ENCODE measurements at regions not wholly inside any gene's neighbourhood (a gene's known extent, or its start where the extent isn't known, plus 50 kb on each side); places are given as distances from the start of the nearest gene placed in this dataset.

GRCh38 chr22:49113758-49114157, 713.9 kb downstream of the BRD1 start:
- DNase-seq, result no peak

- no peak for DNase-seq
Measured at GRCh38 chr22:49112661-49113626, 714.7 kb downstream of the BRD1 start.

GRCh38 chr22:49112176-49112575, 715.5 kb downstream of the BRD1 start:
- no peak for DNase-seq

GRCh38 chr22:49111085-49111484, 716.6 kb downstream of the BRD1 start:
- no peak for DNase-seq

GRCh38 chr22:49108636-49109315, 718.9 kb downstream of the BRD1 start:
- no peak for DNase-seq

- no peak for DNase-seq
Measured at GRCh38 chr22:49107961-49108530, 719.6 kb downstream of the BRD1 start.

DNA sequence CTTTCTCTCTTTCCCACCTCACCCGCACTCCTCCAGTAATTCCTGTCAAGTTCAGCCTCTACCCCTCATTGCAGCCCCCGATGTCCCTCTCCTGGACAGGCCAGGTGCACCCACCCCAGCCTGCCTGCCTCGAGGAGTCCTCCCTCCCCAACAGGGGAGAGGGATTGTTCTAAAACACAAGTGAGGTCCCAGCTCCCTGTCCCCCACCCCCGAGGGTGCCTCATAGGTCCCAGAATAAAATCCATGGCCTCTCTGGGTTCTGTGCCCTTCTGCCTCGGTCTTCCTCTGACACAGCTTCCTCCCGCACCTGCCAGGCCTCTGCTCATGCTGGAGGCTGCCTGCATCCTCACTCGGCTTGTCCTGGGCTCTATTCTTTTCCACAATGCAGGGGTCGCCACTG, 720.1 kb downstream of the BRD1 start:
- no peak for DNase-seq

GRCh38 chr22:49106842-49107152, 720.9 kb downstream of the BRD1 start:
- DNase-seq, result no peak

GRCh38 chr22:49106096-49106841, 721.4 kb downstream of the BRD1 start:
- DNase-seq, result no peak

DNA sequence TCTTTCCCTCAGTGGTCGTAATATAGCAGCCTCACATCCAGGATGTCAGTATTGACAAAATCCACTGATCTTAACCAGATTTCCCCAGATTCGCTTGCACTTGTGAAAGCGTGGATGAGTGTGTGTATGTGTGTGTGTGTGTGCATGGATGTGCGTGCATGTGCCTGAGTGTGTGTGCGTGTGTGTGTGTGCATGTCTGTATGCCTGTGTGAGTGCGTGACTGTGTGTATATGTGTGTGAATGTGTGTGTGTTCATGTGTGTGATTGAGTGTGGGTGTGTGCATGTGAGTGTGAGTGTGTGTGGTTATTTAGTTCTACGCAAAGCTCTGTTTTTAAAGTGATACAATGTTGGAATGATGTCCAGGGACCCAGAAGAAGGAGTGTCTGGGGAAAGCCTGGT, 723.2 kb downstream of the BRD1 start:
- no peak for DNase-seq

GRCh38 chr22:49103314-49104059, 724.2 kb downstream of the BRD1 start:
- no peak for DNase-seq

DNA sequence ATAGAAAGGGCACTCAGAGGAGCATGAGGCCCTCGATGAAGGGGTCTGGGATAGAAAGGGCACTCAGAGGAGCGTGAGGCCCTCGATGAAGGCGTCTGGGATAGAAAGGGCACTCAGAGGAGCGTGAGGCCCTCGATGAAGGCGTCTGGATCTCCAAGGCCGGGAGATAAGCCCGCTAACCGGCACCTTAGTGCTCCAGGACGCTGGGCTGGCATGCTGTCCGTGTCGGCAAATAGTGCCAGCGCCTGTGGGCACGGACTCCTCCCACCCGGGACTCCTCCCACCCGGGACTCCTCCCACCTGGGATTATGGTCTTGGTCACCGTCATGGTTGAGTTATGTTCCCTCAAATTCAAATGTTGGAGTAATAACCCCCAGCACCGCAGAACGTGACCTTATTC, 725.3 kb downstream of the BRD1 start:
- DNase-seq, result no peak

- DNase-seq, result no peak
Measured at GRCh38 chr22:49101873-49102272, 725.8 kb downstream of the BRD1 start.

- no peak for DNase-seq
Measured at GRCh38 chr22:49101225-49101624, 726.4 kb downstream of the BRD1 start.

- DNase-seq, result no peak
Measured at GRCh38 chr22:49100773-49101172, 726.9 kb downstream of the BRD1 start.

DNA sequence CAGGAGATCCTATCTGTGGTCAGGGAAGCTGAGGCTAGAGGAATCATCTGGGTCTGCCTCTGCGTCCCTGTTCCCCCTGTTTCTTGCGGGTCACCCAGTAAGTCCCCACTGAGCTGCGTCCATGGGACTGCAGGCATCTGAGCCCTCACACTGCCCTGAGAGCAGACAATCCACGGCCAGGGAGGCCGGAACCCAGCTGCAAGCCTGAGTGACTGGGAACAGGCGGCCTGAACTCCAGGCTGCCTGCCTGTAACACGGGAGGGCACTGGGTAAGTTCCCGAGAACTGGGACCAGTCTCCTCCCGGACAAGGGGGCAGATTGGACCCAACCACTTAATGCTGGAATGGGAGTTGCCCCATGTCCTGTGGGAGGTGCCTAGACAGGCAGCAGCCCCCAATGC, 727.4 kb downstream of the BRD1 start:
- no peak for DNase-seq

DNA sequence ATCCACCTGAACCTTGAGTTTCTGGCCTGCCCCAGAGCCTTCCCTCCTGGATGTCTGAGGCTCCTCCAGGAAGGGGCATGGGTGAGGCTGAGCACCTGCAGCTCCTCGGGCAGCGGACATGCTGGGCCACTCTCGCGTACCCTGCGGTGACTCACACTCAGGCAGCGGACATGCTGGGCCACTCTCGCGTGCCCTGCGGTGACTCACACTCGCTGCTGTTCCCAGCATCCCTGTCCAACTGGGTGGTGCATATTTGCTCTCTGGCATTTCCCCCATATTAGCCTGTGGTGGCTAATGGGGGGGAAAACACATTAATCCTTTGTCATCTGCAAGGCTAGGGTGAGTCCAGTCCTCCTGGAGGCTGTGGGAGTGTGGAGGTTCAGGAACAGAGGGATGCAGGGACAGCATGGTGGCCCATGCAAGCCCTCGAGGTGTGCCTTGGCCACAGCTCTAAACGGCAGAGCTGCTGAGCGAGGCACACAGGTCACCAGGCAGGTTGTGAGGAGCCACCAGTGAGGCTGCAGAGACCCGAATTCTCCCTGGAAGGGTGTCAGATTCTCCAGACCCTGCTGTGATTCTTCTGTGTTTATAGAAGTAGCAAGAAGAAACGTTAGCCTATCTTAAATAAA, 728.1 kb downstream of the BRD1 start:
- no peak for DNase-seq

- no peak for DNase-seq
Measured at GRCh38 chr22:49099089-49099488, 728.6 kb downstream of the BRD1 start.

DNA sequence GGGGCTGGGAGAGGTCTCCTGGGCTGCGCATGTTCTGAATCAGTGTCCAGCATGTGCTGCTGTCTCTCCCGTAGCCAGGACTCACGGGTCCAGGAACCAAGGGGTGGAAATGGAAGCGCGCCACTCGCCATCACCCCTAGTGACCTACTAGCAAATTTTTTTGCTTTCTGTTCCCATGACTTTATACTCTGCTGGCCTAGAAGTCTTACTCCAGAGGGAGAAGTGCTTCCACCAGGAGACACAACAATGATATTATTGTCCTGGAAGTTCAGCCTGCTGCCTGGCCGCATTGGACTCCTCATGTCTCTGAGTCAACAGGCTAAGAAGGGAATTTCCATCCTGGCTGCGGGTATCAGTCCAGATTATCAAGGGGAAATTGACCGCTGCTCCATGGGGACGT, 729.7 kb downstream of the BRD1 start:
- no peak for DNase-seq

DNA sequence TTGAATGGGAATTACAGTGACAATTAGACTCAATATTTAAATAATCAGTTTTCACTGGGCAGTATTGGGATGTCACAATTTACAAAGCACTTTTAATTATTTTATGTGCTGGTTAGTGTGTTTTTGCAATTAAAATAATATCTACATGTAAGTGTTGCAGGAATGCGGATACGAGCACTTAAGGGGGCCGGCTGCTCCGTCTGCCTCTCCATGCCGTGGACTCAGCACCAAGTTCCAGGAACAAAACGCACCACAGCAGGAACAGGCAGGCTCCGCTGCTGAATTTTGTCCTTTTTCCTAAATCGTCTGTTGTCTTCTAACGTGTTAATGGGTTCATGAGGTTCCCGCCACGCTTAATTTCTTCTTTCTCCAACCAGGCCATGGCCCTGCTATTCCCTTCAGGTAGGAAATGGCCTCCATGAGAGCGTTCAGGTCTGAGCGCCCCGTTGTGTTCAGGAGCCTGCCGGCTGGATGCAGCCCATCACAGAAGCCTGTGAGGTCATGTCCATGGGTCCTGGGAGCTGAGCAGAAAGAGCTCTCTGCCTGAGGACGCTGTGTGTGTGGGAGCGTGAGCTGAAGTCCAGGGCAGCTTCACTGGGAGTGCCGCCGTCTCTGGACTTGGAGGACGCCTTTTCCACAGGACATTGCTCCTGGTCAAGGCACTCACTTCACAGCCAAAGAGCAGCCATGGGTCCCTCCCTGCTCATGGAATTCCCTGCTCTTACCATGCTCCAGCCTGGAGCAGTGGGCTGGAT, 730.3 kb downstream of the BRD1 start:
- DNase-seq, result no peak

DNA sequence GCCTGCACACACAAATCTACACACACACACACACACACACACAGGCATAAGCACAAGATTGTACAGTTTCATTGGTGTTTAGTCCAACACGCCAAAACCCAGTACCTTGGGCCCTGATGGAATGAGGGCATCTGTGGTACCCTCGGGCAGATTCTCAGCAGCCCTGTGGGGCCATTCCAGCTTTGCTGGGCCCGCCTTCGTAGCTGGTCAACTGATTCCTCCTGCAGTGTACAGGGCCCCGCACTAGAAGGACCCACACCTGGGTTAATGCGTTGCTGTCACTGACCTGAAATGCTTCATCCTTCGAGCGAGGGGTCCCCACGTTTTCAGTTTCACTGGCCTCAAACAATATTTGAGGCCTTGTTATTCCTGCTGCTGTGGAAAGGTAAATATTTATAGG, 731.2 kb downstream of the BRD1 start:
- DNase-seq, result no peak

Measured in stimulated activated CD4-positive, alpha-beta T cell treated with anti-CD3 and anti-CD28 coated beads, Interleukin-12 subunit alpha, Interleukin-12 subunit beta, amount 100 ng/mL, for 4 hours (primary cell).